K562 (cell line): ENCODE measurements at regions not wholly inside any gene's neighbourhood (a gene's known extent, or its start where the extent isn't known, plus 50 kb on each side); places are given as distances from the start of the nearest gene placed in this dataset.

Experiments used
- ATAC-seq: fragments of 200-7000 bp; cut with Tn5 transposase; 3 replicates; pipeline ENCODE4 v1.9.1; 2020; ENCODE audit warnings: moderate library complexity
- BruUV-seq: library from RNA; stranded (reverse); fragments of 400-500 nt; replicated peaks from 2 replicates; lab custom pipeline; 2021; lab: Mats Ljungman, UMichigan
- CTCF ChIA-PET: fragments of 300-600 bp; formaldehyde crosslinking; extraction: SDS; loops from one replicate; lab custom pipeline; 2021; ENCODE audit warnings: low intra/inter-chr PET ratio; lab: Yijun Ruan, JAX
- POLR2A ChIA-PET: fragments of 300-600, 350-650 bp; sonication (Branson Sonifier 250); formaldehyde crosslinking; extraction: SDS; loops from one replicate; lab custom pipeline; 2021; ENCODE audit warnings: antibody characterized with exemption, inconsistent platforms; lab: Yijun Ruan, JAX
- DNase-seq, 4 experiments: peaks; one replicate each; pipeline versions ENCODE4 v3.0.0 to v3.0.0-alpha.2; 2011 to 2018; ENCODE audit warnings: low spot score in 3 of 4, mixed read lengths in 3 of 4; ENCODE audit errors: extremely low read depth in 1 of 4
- FAIRE-seq: peaks from 2 replicates; lab custom pipeline; 2011; peaks lifted over from hg19 to GRCh38; lab: Jason Lieb, UNC
- H2AFZ ChIP-seq: 2 replicates; pipeline ENCODE4 v1.6.0; 2011; ENCODE audit warnings: low read depth, low read length, control low read depth, inconsistent platforms
- H3K27ac ChIP-seq: fragments of 200-600 bp; 3 replicates; pipeline ENCODE4 v1.8.0; 2011; ENCODE audit warnings: low read depth, mild to moderate bottlenecking, control low read depth, inconsistent platforms, low read length, moderate library complexity, mixed read lengths; ENCODE audit errors: extremely low read depth
- H3K27me3 ChIP-seq, 2 experiments: fragments of 300-600 bp in 1 of 2; 2 replicates in 1 of 2; 3 replicates in 1 of 2; pipeline versions ENCODE4 v1.6.0 to v1.8.0; 2011; ENCODE audit warnings: inconsistent platforms in 2 of 2, low read length in 2 of 2, mild to moderate bottlenecking in 1 of 2, mixed read lengths in 1 of 2, moderate library complexity in 1 of 2; ENCODE audit not compliant: control insufficient read depth in 2 of 2, insufficient read depth in 2 of 2
- H3K36me3 ChIP-seq: fragments of 300-600 bp; 3 replicates; pipeline ENCODE4 v1.8.0; 2011; ENCODE audit warnings: mild to moderate bottlenecking, low read length, inconsistent platforms; ENCODE audit not compliant: control insufficient read depth, insufficient read depth
- H3K4me1 ChIP-seq, 2 experiments: fragments of 200-600 bp in 1 of 2; replicated peaks in 1 of 2; 2 replicates in 1 of 2; 3 replicates in 1 of 2; pipeline versions ENCODE4 v1.5.1 to v1.8.0; 2011; ENCODE audit warnings: inconsistent platforms in 2 of 2, low read length in 2 of 2, mild to moderate bottlenecking in 1 of 2, mixed read lengths in 1 of 2, moderate library complexity in 1 of 2; ENCODE audit not compliant: control insufficient read depth in 2 of 2, insufficient read depth in 2 of 2
- H3K4me2 ChIP-seq: 2 replicates; pipeline ENCODE4 v1.6.1; 2011; ENCODE audit warnings: low read length, control low read depth, inconsistent platforms, mixed read lengths; ENCODE audit not compliant: insufficient read depth
- H3K4me3 ChIP-seq: fragments of 200-600 bp; sonication (generic), shearing (Covaris generic); 2 replicates; pipeline ENCODE4 v1.5.1; 2016; ENCODE audit warnings: control low read depth, inconsistent platforms
- H3K79me2 ChIP-seq: fragments of 200-600 bp; 3 replicates; pipeline ENCODE4 v1.8.0; 2011; ENCODE audit warnings: low read length, inconsistent platforms; ENCODE audit not compliant: control insufficient read depth, insufficient read depth
- H3K9ac ChIP-seq, 2 experiments: 2 replicates each; pipeline versions ENCODE4 v1.6.0 to v1.6.1; 2011; ENCODE audit warnings: low read depth in 2 of 2, low read length in 2 of 2, control low read depth in 1 of 2, inconsistent platforms in 1 of 2, mild to moderate bottlenecking in 1 of 2, mixed read lengths in 1 of 2; ENCODE audit not compliant: insufficient read depth in 1 of 2
- H3K9me1 ChIP-seq: one replicate; pipeline ENCODE4 v1.6.0; 2011; ENCODE audit warnings: inconsistent platforms, mild to moderate bottlenecking, low read length, moderate library complexity; ENCODE audit not compliant: control insufficient read depth, insufficient read depth
- H3K9me3 ChIP-seq: replicated peaks from 2 replicates; pipeline ENCODE4 v1.5.1; 2011; ENCODE audit warnings: low read depth, low read length, inconsistent platforms; ENCODE audit not compliant: control insufficient read depth, insufficient read depth
- H4K20me1 ChIP-seq: replicated peaks from 2 replicates; pipeline ENCODE4 v1.6.1; 2011; ENCODE audit warnings: low read length, inconsistent platforms, mixed read lengths; ENCODE audit not compliant: control insufficient read depth, insufficient read depth
- CSDE1 ChIP-seq, 2 experiments: fragments of 450-650 bp; IDR thresholded peaks; 2 replicates each; pipeline ENCODE4 v1.6.1; 2016; ENCODE audit warnings: mild to moderate bottlenecking in 1 of 2
- CTCF ChIP-seq, 3 experiments: IDR thresholded peaks in 2 of 3; conservative IDR thresholded peaks in 1 of 3; 2 replicates each; pipeline ENCODE4 v1.5.1; 2011 to 2012; ENCODE audit warnings: low read length in 3 of 3, mild to moderate bottlenecking in 3 of 3, control low read depth in 2 of 3, improper control_type of control experiment in 1 of 3, inconsistent platforms in 1 of 3, low read depth in 1 of 3, mixed read lengths in 1 of 3, moderate library complexity in 1 of 3; ENCODE audit not compliant: insufficient read depth in 2 of 3
- HINFP ChIP-seq: fragments of 450-650 bp; conservative IDR thresholded peaks from 2 replicates; pipeline ENCODE4 v1.6.1; 2016; ENCODE audit warnings: missing genetic modification characterization, low read depth, mild to moderate bottlenecking, control low read depth, missing compliant biosample characterization
- MAFK ChIP-seq: IDR thresholded peaks from 2 replicates; pipeline ENCODE4 v1.6.1; 2011; ENCODE audit warnings: low read length, improper control_type of control experiment
- NR2C1 ChIP-seq, 2 experiments: fragments of 450-650 bp; IDR thresholded peaks; 2 replicates each; pipeline ENCODE4 v1.6.1; 2017; ENCODE audit warnings: mild to moderate bottlenecking in 2 of 2, antibody characterized with exemption in 1 of 2, inconsistent platforms in 1 of 2, missing compliant biosample characterization in 1 of 2, missing genetic modification characterization in 1 of 2
- RBM14 ChIP-seq: fragments of 200-400 bp; formaldehyde crosslinking; IDR thresholded peaks from 2 replicates; pipeline ENCODE4 v1.6.1; 2018; ENCODE audit warnings: low read depth, mild to moderate bottlenecking, low read length, moderate library complexity, borderline replicate concordance; ENCODE audit not compliant: insufficient read depth
- WGBS: fragments of 100-300 bp; shearing (Covaris generic); methylation state at CpG from one replicate; pipeline ENCODE4 v1.1.6; 2016; ENCODE audit warnings: low coverage, mixed read lengths; ENCODE audit not compliant: insufficient coverage; ENCODE audit errors: missing lambda C conversion rate; 5-methylcytosine and 5-hydroxymethylcytosine counted together
- in situ Hi-C: fragments of 300-500 bp; cut with MboI; formaldehyde crosslinking; loops from 4 replicates; pipeline ENCODE4 v1.15.0; 2018; ENCODE audit warnings: inconsistent platforms, mixed read lengths
- intact Hi-C: fragments of 100-400 bp; cut with micrococcal nuclease; formaldehyde crosslinking; loops from 2 replicates; pipeline ENCODE4 v1.14.2; 2022

DNA sequence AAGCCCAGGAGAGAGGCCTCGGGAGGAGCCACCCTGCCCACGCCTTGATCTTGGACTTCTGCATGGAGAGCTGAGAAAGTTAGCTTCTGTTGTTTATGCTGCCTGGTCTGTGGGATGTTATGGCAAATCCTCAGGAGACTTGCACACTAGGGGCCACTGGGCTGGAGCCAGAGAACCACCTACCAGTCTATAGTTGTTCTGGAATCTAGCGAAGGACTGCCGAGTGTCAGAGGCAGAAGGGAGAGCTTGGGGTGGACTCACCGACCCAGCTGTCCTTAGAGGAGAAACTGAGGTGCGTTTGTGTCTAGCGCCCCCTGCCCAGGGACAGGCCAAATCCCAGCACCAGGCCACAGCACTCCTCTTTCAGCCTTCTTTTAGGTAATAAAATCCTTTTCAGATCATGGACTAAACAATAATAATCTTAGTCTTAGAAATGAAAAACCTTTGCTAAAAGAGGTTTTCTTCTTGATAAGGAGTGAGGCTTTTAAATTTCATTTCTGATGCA lies 398.7 kb upstream of the SALL3 start:
- no peaks in the 10 kb centered on the region for H3K9me1 ChIP-seq
- no peak overlapping the region for H2AFZ ChIP-seq
- peaks cover 0 to 18% of the 10 kb centered on the region in 2 experiments; a peak in 2 of 5 replicates for H3K27me3 ChIP-seq
- FAIRE-seq, result no peak
- in situ Hi-C loops, result no loop called here
- no peaks in the 10 kb centered on the region for H4K20me1 ChIP-seq
- no peak overlapping the region for H3K4me2 ChIP-seq
- ATAC-seq, result no peak
- no peaks in the 10 kb centered on the region for H3K36me3 ChIP-seq
- no peaks in the 10 kb centered on the region for H3K4me1 ChIP-seq
- no TSS peak for BruUV-seq
- CTCF ChIA-PET, result no interaction called here
- H3K79me2 ChIP-seq, result no peaks in the 10 kb centered on the region
- intact Hi-C loops, result no loop called here
- H3K27ac ChIP-seq, result no peak overlapping the region
- POLR2A ChIA-PET, result no interaction called here
- peak in 1 of 4 experiments; percentile 3 for DNase-seq
- no peaks in the 10 kb centered on the region for H3K9me3 ChIP-seq
- 0 out of 6 replicates have a peak, but pooled peaks of 2 of the 3 experiments have one; percentile 2 to 26 for TF ChIP-seq CTCF (IDR thresholded peaks at IDR 0.05 in 2 of 3, conservative IDR thresholded peaks at IDR 0.05 in 1 of 3; ENCODE audit: insufficient read depth in 2 of 3, low read depth in 1 of 3, low read length in 3 of 3)
- no peak for TF ChIP-seq RBM14
- TF ChIP-seq MAFK, result no peak
- no peak for TF ChIP-seq NR2C1 (IDR thresholded peaks at IDR 0.05)
- TF ChIP-seq NR2C1 (tag; IDR thresholded peaks at IDR 0.05), result no peak
- no peak for TF ChIP-seq HINFP (tag)
- TF ChIP-seq CSDE1 (IDR thresholded peaks at IDR 0.05), result no peak
- WGBS, result 7% methylated on average over 5 of the region's 7 CpGs
- H3K4me3 ChIP-seq, result no peak overlapping the region
- no peak overlapping the region for H3K9ac ChIP-seq
